ENCODE measurements at regions not wholly inside any gene's neighbourhood (a gene's known extent, or its start where the extent isn't known, plus 50 kb on each side); places are given as distances from the start of the nearest gene placed in this dataset.

- whole genome bisulfite sequencing = no CpG with 5 or more reads among the region's 1 CpG
- no peaks in the 10 kb centered on the region for H3K4me1 ChIP-seq (ENCODE audit: insufficient read depth, low read length)
- H3K9me3 ChIP-seq (ENCODE audit: insufficient read depth, low read depth, low read length) = no peaks in the 10 kb centered on the region
- H3K27ac ChIP-seq (ENCODE audit: low read depth, low read length) = no peak overlapping the region
- no peaks in the 10 kb centered on the region for H3K36me3 ChIP-seq (ENCODE audit: insufficient read depth, low read length)
- no peak overlapping the region for H3K4me3 ChIP-seq (ENCODE audit: low read length)
- no peaks in the 10 kb centered on the region for H3K27me3 ChIP-seq (ENCODE audit: insufficient read depth, low read length)
- no peak overlapping the region for H3K9ac ChIP-seq (ENCODE audit: low read depth, low read length)
Observed at GRCh38 chr5:92126182-92126581, 743.1 kb upstream of the ARRDC3 start.

- H3K9ac ChIP-seq (ENCODE audit: low read depth, low read length) = no peak overlapping the region
- H3K27ac ChIP-seq (ENCODE audit: low read depth, low read length) = no peak overlapping the region; the same call in 1 of the 2 replicates
- H3K36me3 ChIP-seq (ENCODE audit: insufficient read depth, low read length) = no peaks in the 10 kb centered on the region
- no peak overlapping the region for H3K4me3 ChIP-seq (ENCODE audit: low read length)
- WGBS = 54% methylated on average over 1 of the region's 1 CpG
- H3K4me1 ChIP-seq (ENCODE audit: insufficient read depth, low read length) = peaks cover 9% of the 10 kb centered on the region
- H3K9me3 ChIP-seq (ENCODE audit: insufficient read depth, low read depth, low read length) = no peaks in the 10 kb centered on the region
- H3K27me3 ChIP-seq (ENCODE audit: insufficient read depth, low read length) = no peaks in the 10 kb centered on the region
Observed at GRCh38 chr5:92119110-92119509, 736.0 kb upstream of the ARRDC3 start.

GRCh38 chr5:92106808-92107207 is 723.7 kb upstream of the ARRDC3 start:
- Histone ChIP-seq H3K27me3 (ENCODE audit: insufficient read depth, low read length) (no peaks in the 10 kb centered on the region), H3K27ac (ENCODE audit: low read depth, low read length) (no peak overlapping the region), H3K9me3 (ENCODE audit: insufficient read depth, low read depth, low read length) (no peaks in the 10 kb centered on the region), H3K4me3 (ENCODE audit: low read length) (no peak overlapping the region), H3K9ac (ENCODE audit: low read depth, low read length) (no peak overlapping the region), H3K36me3 (ENCODE audit: insufficient read depth, low read length) (no peaks in the 10 kb centered on the region), H3K4me1 (ENCODE audit: insufficient read depth, low read length) (no peaks in the 10 kb centered on the region)
- WGBS = no CpG with 5 or more reads among the region's 1 CpG

GRCh38 chr5:92104126-92104525 is 721.0 kb upstream of the ARRDC3 start:
- no peaks in the 10 kb centered on the region for H3K4me1 ChIP-seq (ENCODE audit: insufficient read depth, low read length)
- no peaks in the 10 kb centered on the region for H3K36me3 ChIP-seq (ENCODE audit: insufficient read depth, low read length)
- H3K27ac ChIP-seq (ENCODE audit: low read depth, low read length) = no peak overlapping the region
- H3K27me3 ChIP-seq (ENCODE audit: insufficient read depth, low read length) = no peaks in the 10 kb centered on the region
- no peaks in the 10 kb centered on the region for H3K9me3 ChIP-seq (ENCODE audit: insufficient read depth, low read depth, low read length)
- no peak overlapping the region for H3K9ac ChIP-seq (ENCODE audit: low read depth, low read length)
- no peak overlapping the region for H3K4me3 ChIP-seq (ENCODE audit: low read length)

GRCh38 chr5:92102313-92102712 is 719.2 kb upstream of the ARRDC3 start:
- no peaks in the 10 kb centered on the region for H3K36me3 ChIP-seq (ENCODE audit: insufficient read depth, low read length)
- H3K4me1 ChIP-seq (ENCODE audit: insufficient read depth, low read length) = no peaks in the 10 kb centered on the region
- H3K9ac ChIP-seq (ENCODE audit: low read depth, low read length) = no peak overlapping the region
- H3K4me3 ChIP-seq (ENCODE audit: low read length) = no peak overlapping the region
- no peak overlapping the region for H3K27ac ChIP-seq (ENCODE audit: low read depth, low read length)
- H3K9me3 ChIP-seq (ENCODE audit: insufficient read depth, low read depth, low read length) = no peaks in the 10 kb centered on the region
- 95% methylated on average over 3 of the region's 3 CpGs for WGBS
- H3K27me3 ChIP-seq (ENCODE audit: insufficient read depth, low read length) = no peaks in the 10 kb centered on the region

- H3K9me3 ChIP-seq (ENCODE audit: insufficient read depth, low read depth, low read length) = 0 out of 2 replicates have a peak, but pooled peaks cover 3% of the 10 kb centered on the region
- 87% methylated on average over 1 of the region's 1 CpG for WGBS
- H3K27me3 ChIP-seq (ENCODE audit: insufficient read depth, low read length) = no peaks in the 10 kb centered on the region
- no peak overlapping the region for H3K4me3 ChIP-seq (ENCODE audit: low read length)
- no peak overlapping the region for H3K27ac ChIP-seq (ENCODE audit: low read depth, low read length)
- H3K9ac ChIP-seq (ENCODE audit: low read depth, low read length) = no peak overlapping the region
- H3K36me3 ChIP-seq (ENCODE audit: insufficient read depth, low read length) = no peaks in the 10 kb centered on the region
- no peaks in the 10 kb centered on the region for H3K4me1 ChIP-seq (ENCODE audit: insufficient read depth, low read length)
Observed at GRCh38 chr5:92092239-92092638, 709.1 kb upstream of the ARRDC3 start.

- Histone ChIP-seq H3K9ac (ENCODE audit: low read depth, low read length) (no peak overlapping the region), H3K4me1 (ENCODE audit: insufficient read depth, low read length) (no peaks in the 10 kb centered on the region), H3K36me3 (ENCODE audit: insufficient read depth, low read length) (no peaks in the 10 kb centered on the region)
Observed at GRCh38 chr5:92086059-92086811, 703.1 kb upstream of the ARRDC3 start.

GRCh38 chr5:92081958-92082712 is 699.0 kb upstream of the ARRDC3 start:
- no peak overlapping the region for H3K9ac ChIP-seq (ENCODE audit: low read depth, low read length)
- H3K27ac ChIP-seq (ENCODE audit: low read depth, low read length) = no peak overlapping the region
- H3K4me1 ChIP-seq (ENCODE audit: insufficient read depth, low read length) = no peaks in the 10 kb centered on the region
- no peaks in the 10 kb centered on the region for H3K27me3 ChIP-seq (ENCODE audit: insufficient read depth, low read length)
- no peaks in the 10 kb centered on the region for H3K36me3 ChIP-seq (ENCODE audit: insufficient read depth, low read length)
- no peaks in the 10 kb centered on the region for H3K9me3 ChIP-seq (ENCODE audit: insufficient read depth, low read depth, low read length)
- 95% methylated on average over 7 of the region's 7 CpGs for WGBS
- no peak overlapping the region for H3K4me3 ChIP-seq (ENCODE audit: low read length)

More at GRCh38 chr5:92086059-92086811, 703.1 kb upstream of the ARRDC3 start:
- Histone ChIP-seq H3K9me3 (ENCODE audit: insufficient read depth, low read depth, low read length) (no peaks in the 10 kb centered on the region), H3K27me3 (ENCODE audit: insufficient read depth, low read length) (no peaks in the 10 kb centered on the region), H3K27ac (ENCODE audit: low read depth, low read length) (no peak overlapping the region), H3K4me3 (ENCODE audit: low read length) (no peak overlapping the region)
- WGBS = 98% methylated on average over 7 of the region's 8 CpGs

- Histone ChIP-seq H3K4me1 (ENCODE audit: insufficient read depth, low read length) (no peaks in the 10 kb centered on the region), H3K9ac (ENCODE audit: low read depth, low read length) (no peak overlapping the region), H3K27ac (ENCODE audit: low read depth, low read length) (no peak overlapping the region)
Observed at GRCh38 chr5:92070786-92071185, 687.7 kb upstream of the ARRDC3 start.

GRCh38 chr5:92064993-92065392 is 681.9 kb upstream of the ARRDC3 start:
- Histone ChIP-seq H3K27me3 (ENCODE audit: insufficient read depth, low read length) (no peaks in the 10 kb centered on the region), H3K27ac (ENCODE audit: low read depth, low read length) (no peak overlapping the region), H3K4me1 (ENCODE audit: insufficient read depth, low read length) (no peaks in the 10 kb centered on the region), H3K9me3 (ENCODE audit: insufficient read depth, low read depth, low read length) (peaks cover 27% of the 10 kb centered on the region), H3K4me3 (ENCODE audit: low read length) (no peak overlapping the region), H3K9ac (ENCODE audit: low read depth, low read length) (no peak overlapping the region), H3K36me3 (ENCODE audit: insufficient read depth, low read length) (no peaks in the 10 kb centered on the region)
- 100% methylated on average over 1 of the region's 1 CpG for WGBS

More at GRCh38 chr5:92070786-92071185, 687.7 kb upstream of the ARRDC3 start:
- Histone ChIP-seq H3K27me3 (ENCODE audit: insufficient read depth, low read length) (no peaks in the 10 kb centered on the region), H3K36me3 (ENCODE audit: insufficient read depth, low read length) (no peaks in the 10 kb centered on the region), H3K4me3 (ENCODE audit: low read length) (no peak overlapping the region), H3K9me3 (ENCODE audit: insufficient read depth, low read depth, low read length) (peaks cover 17% of the 10 kb centered on the region)
- 84% methylated on average over 2 of the region's 2 CpGs for WGBS

GRCh38 chr5:92051741-92052140 is 668.6 kb upstream of the ARRDC3 start:
- no peaks in the 10 kb centered on the region for H3K4me1 ChIP-seq (ENCODE audit: insufficient read depth, low read length)
- H3K4me3 ChIP-seq (ENCODE audit: low read length) = no peak overlapping the region
- no peak overlapping the region for H3K27ac ChIP-seq (ENCODE audit: low read depth, low read length)
- H3K36me3 ChIP-seq (ENCODE audit: insufficient read depth, low read length) = no peaks in the 10 kb centered on the region
- H3K27me3 ChIP-seq (ENCODE audit: insufficient read depth, low read length) = no peaks in the 10 kb centered on the region
- no peaks in the 10 kb centered on the region for H3K9me3 ChIP-seq (ENCODE audit: insufficient read depth, low read depth, low read length)
- H3K9ac ChIP-seq (ENCODE audit: low read depth, low read length) = no peak overlapping the region
